HL-60 (cell line): ENCODE measurements at regions not wholly inside any gene's neighbourhood (a gene's known extent, or its start where the extent isn't known, plus 50 kb on each side); places are given as distances from the start of the nearest gene placed in this dataset.

Experiments used
- CTCF ChIP-seq: IDR thresholded peaks from one replicate; pipeline ENCODE4 v1.5.1; 2011; ENCODE audit warnings: low read length, control low read depth, inconsistent platforms; ENCODE audit not compliant: insufficient read depth
- GABPA ChIP-seq: IDR thresholded peaks from 2 replicates; pipeline ENCODE4 v1.6.1; 2012; ENCODE audit warnings: low read depth

- TF ChIP-seq CTCF = no peak
- no peak for TF ChIP-seq GABPA
Observed at GRCh38 chr4:122044501-122044900, 92.6 kb upstream of the TRPC3 start.
